ENCODE measurements at regions not wholly inside any gene's neighbourhood (a gene's known extent, or its start where the extent isn't known, plus 50 kb on each side); places are given as distances from the start of the nearest gene placed in this dataset.

- no peak for TF ChIP-seq CTCF (IDR thresholded peaks at IDR 0.05; ENCODE audit: poor library complexity)
- TF ChIP-seq EZH2 (IDR thresholded peaks at IDR 0.05; ENCODE audit: borderline replicate concordance): no peak
These were observed 820.8 kb upstream of the EDIL3 start for GRCh38 chr5:85205430-85205829.
